ENCODE measurements at regions not wholly inside any gene's neighbourhood (a gene's known extent, or its start where the extent isn't known, plus 50 kb on each side); places are given as distances from the start of the nearest gene placed in this dataset.

DNA sequence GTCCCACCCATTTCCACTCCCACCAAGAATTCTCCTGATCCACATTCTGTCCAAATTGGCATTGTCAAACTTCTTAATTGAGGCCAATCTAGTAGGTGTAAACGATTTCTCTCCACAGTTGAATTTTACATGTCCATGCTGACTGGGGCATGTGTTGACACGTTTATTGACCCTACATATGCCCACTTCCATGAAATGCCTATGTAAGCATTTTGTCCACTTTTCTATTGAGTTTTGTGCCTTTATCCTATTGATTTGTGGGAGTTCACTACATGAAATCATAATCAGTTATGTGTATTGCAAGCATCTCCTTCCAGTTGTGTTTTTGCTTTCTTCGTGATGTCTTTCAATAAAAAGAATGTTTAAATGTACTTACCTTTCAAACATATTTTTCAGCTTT, 141.7 kb upstream of the NSMCE3 start:
- no peak for DNase-seq

DNA sequence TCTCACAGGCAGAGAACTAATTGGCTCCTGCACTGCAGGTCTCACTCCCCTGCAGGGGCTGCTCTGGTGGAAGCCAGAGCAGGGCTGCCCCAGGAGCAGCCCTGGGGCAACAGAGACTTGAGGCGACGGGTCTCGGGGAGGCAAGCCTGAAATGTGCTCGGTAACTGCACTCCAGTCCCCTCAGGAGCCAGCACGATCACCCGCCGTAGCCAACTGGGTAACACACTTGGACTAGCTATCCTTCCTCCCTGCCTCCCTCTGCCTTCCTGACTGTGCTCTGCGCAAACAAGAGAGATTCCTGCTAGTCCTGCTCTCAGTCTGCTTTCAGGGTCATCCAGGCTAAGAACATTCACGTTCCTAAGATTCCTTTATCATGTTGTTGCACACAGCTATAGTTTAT, 140.7 kb upstream of the NSMCE3 start:
- no peak for DNase-seq

DNA sequence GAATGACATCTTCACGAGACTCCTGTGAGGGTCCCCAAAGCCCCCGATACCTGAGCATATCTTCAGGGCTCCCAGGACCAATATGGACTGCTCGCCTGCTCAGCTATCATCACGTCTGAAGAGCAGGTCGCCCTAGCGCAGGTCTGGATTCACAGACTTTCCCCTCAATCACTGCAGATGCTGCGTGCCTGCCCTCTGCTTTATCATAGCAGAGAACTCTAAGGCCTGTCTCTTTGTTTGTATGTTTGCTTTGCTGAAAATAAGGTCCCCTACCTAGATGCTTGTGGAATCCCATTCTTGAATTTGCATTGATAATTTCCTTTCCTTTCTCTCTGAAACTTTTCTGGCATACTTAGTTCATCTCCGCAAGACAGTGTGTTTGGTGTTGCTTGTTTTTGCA, 140.3 kb upstream of the NSMCE3 start:
- no peak for DNase-seq

DNA sequence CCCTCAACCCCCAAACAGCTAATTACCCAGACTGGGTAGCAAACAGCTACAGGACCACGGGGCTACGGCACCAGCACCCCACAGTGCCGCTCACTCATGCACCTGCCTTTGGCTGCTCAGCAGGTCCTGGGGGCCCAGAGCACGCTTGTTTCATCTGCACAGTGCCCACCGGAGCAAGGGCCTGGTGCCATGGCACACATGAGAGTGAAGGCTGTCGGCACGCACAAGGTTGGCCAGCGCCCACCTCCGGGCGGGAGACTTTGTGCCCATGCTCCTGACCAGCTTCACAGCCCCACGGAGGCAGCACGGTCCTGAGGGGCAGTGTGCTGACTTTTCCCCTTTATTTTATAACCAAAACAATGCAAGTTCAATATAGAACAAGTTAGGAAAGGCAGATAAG, 135.9 kb upstream of the NSMCE3 start:
- DNase-seq, result no peak

DNA sequence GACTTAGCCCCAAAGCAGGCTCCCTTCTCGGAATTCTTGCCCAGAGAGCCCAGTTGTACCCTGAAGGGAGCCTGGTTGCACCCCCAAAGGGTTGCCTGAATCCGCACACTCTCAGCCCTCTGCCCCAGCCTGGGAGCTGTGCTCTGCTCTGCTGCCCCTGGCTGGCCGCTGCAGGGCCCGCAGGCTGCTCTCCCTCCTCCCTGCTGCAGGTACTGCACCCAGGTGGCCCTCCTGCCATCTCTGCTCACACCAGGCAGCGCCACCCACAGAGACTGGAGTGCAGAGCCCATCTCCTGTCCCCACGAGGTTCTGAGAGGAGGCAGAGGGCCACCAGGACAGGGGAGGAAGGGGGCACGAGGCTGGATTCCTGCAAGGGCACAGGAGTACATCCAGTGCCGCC, 134.2 kb upstream of the NSMCE3 start:
- no peak for DNase-seq

DNA sequence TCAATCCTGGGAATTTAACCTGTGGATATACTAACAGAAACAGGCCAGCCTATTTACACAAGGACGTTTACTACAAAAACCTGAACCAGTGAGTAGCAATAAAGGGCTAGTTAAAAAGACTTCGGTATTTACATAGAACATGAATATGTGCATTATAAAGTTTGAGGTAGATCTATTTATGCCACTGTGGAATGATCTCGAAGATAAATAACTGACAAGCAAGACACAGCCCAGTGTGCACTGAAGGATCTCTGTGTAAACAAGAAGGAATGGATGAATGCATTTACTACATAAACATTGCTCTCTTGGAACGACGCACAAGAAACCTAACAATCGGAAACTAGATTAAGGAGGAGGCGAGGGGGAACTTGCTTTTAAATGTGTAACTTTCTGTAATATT, 132.0 kb upstream of the NSMCE3 start:
- DNase-seq, result no peak

DNA sequence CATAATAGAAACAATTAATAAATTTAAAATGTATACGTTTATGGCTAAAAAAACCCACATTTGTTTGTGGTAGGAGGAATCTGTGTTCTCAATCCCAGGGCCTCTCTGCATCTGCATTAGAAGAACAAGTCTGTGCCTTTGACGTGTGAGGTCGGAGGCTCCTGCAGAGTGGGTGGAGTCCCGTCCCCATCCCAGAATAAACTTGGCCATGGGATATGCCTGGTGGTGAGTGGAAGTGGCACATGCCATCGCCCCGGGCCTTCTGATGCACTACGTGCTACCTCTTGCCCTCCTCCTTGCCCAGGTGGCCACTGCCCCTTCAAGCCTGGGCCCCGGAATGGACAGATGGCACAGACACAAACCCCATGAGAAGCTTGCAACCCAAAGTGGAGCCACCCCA, 131.1 kb upstream of the NSMCE3 start:
- no peak for DNase-seq

DNA sequence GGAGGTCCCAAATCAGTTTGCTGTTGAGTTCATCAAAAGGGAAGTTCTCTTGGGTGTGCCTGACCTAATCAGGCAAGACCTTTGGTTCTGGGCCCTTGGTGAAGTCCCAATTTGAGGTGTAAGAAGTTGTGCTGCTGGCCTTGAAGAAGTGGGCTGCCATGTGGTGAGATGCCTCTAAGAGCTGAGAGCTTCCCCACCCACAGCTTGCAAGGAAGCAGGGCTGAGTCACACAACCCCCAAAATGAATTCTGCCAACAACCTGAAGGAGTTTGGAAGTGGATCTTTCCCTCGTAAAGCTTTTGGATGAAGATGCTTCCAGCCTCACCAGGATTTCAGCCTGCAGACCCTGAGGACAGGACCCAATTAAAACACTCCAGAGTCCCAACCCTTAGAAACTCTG, 129.3 kb upstream of the NSMCE3 start:
- DNase-seq, result no peak

DNA sequence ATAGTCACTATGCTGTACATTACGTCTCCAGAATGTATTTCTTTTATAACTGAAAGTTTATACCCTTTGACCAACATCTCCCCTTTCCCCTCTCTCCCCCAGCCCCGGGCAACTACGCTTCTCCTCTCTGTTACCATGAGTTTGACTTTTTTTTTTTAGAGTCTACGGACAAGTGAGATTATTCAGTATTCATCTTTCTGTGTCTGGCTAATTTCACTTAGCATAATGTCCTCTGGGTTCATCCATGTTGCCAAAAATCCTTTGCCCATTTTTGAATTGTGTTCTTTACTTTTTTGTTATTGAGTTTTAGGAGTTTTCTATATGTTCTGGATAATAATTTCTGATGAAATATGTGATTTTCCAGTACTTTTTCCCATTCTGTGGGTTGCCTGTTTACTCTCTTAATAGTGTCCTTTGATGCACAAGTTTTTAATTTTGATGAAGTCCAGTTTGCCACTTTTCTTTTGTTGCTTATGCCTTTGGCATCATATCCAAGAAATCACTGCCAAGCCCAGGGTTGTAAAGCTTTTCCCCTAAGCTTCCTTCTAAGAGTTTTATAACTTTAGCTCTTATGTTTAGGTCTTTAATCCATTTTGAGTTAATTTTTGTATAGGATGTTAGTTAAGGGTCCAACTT, 126.7 kb upstream of the NSMCE3 start:
- DNase-seq, result no peak

DNA sequence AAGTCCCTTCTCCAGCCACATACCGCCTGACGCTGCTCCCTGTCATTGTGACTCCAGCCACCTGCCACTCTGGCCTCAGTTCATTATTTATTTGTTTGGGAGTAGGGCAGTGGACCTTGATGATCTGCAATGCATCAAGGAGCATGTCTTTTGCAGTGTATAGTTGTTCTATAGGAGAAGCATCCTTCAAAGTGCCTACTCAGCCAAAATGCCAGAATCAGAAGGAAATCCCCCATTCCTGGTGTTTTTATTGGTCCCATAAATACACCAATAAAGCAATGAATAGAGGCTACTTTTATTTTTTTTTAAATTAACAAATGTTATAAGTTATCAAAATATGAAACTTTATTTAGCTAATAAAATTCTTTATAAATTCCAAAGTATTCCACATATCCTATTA, 123.8 kb upstream of the NSMCE3 start:
- DNase-seq, result no peak

DNA sequence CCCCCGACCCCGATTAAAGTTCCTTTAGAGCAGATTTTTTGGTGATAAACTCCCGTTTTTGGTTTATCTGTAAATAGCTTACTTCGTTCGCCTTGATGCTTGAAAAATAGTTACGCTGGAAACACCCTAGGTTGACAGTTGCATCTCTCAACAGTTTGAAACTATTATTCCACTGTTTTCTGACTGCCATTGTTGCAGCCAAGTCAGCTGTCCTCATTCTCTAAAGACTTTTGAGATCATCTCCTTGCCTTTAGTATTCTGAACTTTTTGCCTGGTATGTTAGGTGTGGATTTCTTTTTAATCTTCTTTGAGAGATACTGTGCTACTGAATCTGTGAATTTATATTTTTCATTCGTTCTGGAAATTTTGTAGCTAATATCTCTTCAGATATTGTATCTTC, 122.7 kb upstream of the NSMCE3 start:
- no peak for DNase-seq

DNA sequence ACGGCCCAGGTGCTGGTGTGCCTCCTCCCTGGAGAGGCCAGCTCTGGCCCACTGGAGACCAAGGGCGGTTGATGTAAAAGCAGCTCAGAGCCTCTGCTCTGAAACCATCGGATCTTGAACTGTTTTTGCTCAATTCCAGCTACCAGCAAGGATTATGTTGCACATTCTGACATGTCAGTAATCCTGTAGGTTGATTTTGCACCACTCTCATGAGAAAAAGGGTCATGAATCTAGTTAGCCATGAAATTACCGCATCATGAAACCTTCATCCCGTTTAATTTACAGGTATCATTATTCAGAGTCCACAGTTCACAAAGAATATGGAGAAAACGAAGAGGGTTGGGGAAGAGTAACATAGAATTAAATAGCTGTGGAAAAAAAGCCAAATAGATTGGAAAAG, 120.4 kb upstream of the NSMCE3 start:
- DNase-seq, result no peak

DNA sequence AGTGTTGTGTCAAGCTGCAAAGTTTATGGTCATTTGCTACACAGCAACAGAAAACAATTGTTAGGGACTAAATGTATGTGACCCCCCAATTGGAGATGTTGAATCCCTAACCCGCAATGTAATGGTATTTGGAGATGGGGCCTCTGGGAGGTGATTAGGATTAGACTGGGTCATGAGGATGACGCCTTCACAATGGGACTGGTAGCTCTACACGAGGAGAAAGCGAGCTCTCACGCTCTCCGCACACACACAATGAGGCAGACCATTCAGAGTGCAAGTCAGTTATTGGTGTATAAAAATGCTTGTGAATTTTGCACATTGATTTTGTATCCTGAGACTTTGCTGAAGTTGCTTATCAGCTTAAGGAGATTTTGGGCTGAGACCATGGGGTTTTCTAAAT, 116.9 kb upstream of the NSMCE3 start:
- DNase-seq, result no peak

DNA sequence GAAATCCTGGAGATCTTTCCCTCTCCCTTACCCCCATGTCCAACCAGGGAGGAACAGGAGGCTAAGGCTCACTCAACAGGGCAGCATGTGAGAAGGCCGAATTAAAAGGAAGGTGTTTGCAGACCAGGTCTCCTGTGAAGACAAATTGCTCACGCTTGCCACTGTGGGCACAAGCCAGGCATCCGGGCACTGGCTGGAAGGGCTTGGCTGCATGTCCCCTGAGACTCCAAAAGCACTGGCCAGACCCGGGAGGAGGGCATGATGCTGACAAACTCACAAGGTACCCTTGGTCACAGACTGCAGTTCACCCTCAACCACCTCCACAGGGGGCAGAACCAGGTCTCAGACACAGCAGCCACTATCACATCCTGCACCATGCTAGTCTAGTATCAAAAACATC, 113.7 kb upstream of the NSMCE3 start:
- DNase-seq, result no peak

DNA sequence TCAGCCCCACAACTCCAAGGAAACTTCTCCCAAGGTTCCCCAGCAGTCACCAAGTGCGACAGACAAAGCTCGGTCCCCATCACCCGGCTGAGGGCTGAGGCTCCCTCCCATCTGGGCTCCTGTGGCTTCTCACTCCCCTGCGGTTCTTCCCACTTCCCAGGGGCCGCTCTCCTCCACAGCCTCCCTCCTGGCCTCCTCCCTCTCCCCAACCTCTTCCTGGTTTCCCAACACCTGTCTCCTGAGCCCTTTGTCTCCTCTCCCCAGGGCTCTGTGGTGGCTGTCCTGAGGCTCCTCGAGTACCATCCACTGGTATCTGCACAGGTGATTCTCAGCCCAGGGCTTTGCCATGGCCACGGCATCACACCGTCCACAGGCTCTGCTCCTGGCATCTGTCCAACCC, 113.2 kb upstream of the NSMCE3 start:
- DNase-seq, result no peak

DNA sequence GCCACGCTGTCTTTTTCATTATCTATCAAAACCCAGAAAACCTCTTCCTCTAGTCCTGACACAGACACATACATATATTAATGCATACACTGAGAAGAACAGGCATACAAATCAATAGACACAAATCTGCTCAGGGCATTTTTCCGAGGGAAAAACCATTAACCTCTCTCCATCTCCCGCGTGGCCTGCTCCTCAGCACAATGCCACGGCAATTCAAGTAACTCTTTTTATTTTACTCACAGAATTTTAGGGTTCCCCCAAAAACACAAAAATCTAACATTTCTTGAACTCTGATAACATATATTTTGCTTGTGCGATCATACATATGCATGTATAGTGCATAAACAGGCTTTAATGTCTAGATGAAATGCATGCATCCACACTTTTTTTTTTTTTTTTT, 110.8 kb upstream of the NSMCE3 start:
- DNase-seq, result no peak

DNA sequence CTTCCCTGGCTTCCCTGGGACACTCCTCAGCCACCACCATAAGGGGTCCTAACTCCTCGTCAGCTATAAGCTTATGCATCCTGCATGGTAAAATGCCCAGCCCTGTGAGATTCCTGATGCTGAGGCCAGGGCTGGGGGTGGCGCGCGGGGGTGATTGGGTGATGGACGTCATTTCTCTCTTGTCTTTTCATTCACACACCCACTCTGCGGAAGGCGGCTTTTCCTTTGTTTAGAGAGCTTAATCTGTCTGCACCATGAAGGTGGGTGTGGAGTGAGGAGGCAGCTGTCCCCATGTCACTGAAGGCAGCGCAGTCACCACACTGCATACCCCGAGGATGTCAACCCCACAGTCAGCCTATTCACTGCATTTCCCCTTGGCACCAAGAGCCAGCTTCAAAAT, 110.0 kb upstream of the NSMCE3 start:
- no peak for DNase-seq

DNA sequence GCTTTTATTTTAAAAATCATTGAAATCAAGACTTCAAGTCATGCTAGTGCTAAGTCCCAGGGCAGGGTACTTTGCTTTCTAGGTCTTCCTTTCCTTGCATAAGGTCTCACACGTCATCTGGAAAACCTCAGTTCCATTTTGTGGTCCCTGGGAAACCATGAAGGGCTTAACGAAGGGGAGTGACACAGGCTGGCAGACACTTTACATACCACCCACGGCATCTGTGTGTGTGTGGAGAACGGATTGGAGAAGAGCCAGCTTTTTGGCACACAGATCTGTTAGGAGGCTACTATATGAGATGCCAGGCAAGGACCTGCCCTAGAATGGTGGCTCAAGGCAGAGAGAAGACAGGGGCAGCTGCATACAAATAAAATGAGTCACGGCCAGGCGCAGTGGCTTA, 107.5 kb upstream of the NSMCE3 start:
- DNase-seq, result no peak

DNA sequence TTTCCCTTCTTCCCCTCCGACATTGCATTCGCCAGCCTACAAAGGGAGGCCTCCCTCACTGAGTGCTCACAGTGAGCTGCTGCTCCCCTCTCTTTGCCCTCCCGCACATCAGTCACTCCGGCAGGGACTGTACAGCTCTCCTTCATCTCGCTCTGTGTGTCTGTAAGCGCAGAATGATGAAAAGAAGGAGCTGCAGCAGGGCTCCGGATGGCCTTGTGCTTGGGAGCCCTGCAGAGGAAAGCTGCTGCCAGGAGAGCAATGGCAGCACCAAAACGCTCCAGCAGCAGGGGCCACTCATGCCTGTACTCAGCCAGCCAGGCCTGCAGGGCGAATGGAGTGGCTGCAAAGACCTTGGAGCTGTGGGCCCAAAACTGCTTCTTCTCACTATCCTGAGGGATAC, 107.0 kb upstream of the NSMCE3 start:
- DNase-seq, result no peak

DNA sequence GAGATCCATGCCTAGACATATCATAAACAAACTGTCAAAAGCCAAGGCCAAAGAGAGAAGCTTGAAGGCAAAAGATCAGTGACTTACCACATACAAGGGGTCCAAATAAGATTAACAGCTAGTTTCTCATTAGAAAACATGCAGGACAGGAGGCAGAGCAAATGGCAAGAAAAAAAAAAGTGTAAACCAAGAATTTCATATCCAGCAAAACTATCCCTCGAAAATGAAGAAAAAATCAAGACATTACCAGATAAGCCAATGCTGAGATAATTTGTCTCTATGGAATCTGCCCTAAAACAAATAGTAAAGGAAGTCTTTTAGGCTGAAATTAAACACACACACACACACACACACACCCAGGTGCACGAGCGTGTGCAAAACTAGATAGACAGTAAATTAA, 99.6 kb upstream of the NSMCE3 start:
- no peak for DNase-seq

DNA sequence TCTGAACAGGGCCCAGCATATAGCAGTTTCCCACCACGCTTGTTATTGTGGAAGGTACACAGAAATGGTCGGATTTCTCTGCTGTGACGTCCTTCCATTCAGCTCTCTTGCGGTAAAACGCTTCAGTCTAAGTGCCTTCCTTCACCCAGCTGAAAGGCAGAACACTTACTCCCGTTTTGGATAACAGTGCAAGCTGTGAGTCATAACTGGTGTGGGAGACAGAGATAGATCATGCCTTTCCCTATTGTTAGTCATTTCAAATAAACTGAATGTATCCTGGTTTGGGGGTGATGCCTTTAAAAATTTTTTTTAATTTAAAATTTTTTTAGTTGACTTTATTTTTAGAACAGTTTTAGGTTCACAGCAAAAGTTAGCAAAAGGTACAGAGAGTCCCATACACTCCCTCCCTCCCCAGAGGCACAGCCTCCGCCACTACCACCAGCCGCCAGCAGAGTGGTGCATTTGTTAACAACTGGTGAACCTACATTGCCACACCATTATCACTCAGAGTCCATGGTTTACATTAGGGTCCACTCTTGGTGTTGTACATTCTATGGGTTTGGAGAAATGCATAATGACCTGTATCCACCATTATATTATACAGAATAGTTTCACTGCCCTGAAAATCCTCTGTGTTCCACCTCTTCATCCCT, 94.9 kb upstream of the NSMCE3 start:
- DNase-seq, result no peak

DNA sequence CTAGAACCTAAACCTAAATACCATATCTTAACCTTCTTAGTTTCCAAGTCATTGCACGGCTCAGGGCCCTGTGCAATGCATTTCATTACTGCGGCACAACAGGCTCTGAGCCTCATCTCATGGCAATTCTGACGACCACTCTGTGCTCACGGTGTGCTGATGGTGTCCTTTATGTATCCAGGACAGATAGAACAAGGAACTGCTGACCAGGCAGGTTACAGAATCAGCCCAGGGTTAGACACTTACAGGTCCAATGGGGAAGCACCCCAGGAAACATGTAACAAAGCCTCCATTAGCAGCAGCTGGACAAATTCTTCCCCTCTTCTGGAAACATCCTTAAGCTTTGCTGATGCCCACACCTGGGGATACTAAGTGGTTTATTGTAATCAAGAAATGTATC, 91.9 kb upstream of the NSMCE3 start:
- no peak for DNase-seq

DNA sequence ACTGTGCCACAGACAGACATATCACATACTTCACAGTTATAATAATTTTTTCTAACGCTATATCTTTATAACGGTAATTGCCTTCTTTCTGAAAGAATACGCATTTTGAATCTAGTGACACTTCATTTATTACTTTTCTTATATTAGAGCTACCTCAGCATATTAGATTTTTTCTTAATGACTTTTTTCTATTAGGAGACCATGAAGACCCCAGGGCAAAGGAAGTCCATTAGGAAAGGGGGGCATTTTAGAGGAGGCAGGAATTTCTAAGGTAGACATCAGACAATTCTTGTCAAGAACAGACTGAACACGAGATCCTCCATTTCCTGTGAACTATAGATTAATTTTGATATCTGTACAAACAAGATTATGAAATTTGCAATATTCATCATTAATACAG, 90.5 kb upstream of the NSMCE3 start:
- DNase-seq, result no peak

DNA sequence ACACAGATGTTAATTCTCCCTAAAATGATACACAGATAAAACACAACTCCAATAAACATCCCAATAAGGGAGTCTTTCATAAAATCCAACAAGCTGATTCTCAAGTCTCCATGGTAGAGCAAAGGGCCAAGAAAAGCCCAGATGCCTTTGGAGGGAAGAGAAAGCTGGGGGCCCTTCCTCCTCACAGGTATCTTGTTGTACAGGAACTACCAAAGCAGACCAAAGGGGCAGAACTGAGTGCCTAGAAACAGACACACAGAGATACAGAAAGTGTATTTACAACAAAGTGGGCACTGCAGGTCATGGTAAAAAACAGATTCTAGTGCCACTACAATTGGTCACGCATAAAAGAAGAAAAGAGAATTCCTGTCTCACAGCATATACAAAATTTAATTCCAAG, 87.2 kb upstream of the NSMCE3 start:
- DNase-seq, result no peak

DNA sequence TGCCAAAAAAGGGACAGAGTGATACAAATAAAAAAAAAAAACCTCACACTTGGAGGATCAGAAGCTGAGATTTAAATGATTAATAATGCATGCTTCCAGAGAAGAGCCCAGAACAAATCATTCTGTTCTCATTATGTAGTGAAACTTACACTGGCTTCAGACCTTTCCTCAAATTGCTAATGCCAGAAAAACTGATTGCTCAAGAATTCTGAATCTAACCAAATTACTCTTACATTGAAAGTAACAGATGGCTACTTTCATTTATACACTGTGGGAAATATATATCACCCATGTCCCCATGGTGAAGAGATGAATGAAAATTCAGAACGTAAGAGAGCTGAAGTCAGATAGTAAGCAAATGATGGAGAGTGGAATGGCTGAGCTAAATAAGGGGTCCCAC, 85.9 kb upstream of the NSMCE3 start:
- DNase-seq, result no peak

DNA sequence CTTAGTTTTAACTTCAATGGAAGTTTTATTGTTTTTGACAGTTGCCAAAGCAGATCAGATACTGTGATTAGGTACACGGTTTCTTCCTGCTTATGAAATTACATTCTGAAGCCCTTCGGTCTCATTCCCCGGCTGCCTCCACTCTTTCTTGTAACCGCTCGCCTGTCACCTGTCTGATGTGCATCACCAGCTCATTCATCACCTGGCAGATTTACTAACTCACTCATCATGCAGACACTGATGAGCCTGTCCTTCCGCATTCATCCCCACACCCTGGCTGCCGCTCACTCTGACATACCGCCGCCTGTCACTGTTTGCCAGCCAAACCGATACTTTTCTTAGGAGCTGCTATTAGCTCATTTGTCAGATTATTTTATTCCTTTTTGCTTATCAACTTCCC, 82.8 kb upstream of the NSMCE3 start:
- DNase-seq, result no peak

Measured in stimulated activated CD4-positive, alpha-beta T cell treated with anti-CD3 and anti-CD28 coated beads, Interleukin-4, amount 100 ng/mL, for 4 hours (primary cell).